NCI-H2029 (cell line): ENCODE measurements at regions not wholly inside any gene's neighbourhood (a gene's known extent, or its start where the extent isn't known, plus 50 kb on each side); places are given as distances from the start of the nearest gene placed in this dataset.

Experiments used
- DNase-seq: peaks from one replicate; lab custom pipeline; 2025; lab: John Stamatoyannopoulos, UW

DNA sequence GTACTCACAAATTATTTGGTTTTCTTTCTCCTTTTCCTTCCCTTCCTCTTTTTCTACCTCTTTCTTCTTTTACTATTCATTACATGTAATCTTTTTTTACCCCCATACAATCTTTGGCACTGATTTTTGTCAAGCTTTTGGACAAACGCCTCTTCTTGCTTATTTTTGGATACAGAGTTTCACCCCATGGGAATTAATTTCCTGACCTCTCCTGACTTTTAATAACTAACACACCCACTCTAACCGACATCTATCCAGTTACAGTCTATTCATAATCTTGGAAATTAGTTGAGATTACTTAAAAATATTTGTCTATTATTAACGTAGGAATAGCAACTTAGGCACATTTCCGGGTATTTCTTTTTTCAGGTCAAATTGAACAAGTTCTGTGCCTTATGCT is 101.2 kb downstream of the HDGFL1 start:
- DNase-seq, result no peak

DNA sequence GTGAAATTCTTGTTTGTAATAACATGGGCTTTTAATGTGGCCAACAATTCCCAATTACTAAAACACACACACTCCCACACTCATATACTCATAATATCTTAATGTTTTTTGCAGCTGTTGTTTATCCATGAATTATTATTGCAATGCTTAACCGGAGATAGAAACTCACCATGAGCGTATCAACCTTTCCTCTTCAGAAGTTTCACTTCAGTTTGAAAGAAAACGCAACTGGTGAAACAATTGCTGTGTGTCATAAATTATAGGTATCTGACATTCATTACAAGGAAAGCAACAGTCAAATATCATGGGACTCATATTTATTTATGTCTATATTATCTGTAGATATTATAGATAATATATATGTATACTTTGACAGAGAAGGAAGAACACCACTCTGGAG is 104.1 kb downstream of the HDGFL1 start:
- DNase-seq, result no peak

- DNase-seq, result no peak
Observed at GRCh38 chr6:22680950-22681349, 111.6 kb downstream of the HDGFL1 start.

- peak; percentile 46 for DNase-seq
Observed at GRCh38 chr6:22681761-22682160, 112.4 kb downstream of the HDGFL1 start.

DNA sequence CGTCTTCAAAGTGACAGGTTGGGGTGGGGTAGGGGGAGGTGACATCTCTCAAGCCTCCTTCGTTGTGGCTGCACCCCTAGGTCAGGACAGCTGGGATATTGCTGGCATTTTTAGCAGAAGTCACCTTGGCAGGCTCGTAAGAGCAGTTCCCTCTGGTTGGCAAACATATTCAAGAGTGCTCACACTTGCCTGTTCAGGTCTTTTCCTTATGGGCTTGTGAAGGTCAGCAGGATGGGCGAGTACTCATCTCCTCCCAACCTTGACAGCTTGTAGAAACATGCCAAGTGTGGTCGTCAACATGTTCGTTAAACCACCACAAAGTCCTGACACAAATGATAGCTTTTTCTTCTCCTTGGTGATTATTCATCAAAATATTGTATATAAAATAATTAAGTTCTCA is 113.6 kb downstream of the HDGFL1 start:
- DNase-seq, result peak; percentile 53

- no peak for DNase-seq
Observed at GRCh38 chr6:22690446-22690845, 121.1 kb downstream of the HDGFL1 start.

GRCh38 chr6:22694092-22694724 is 124.8 kb downstream of the HDGFL1 start:
- no peak for DNase-seq

GRCh38 chr6:22696481-22696880 is 127.1 kb downstream of the HDGFL1 start:
- no peak for DNase-seq

GRCh38 chr6:22697306-22697705 is 127.9 kb downstream of the HDGFL1 start:
- no peak for DNase-seq

GRCh38 chr6:22699151-22699550 is 129.8 kb downstream of the HDGFL1 start:
- no peak for DNase-seq

DNA sequence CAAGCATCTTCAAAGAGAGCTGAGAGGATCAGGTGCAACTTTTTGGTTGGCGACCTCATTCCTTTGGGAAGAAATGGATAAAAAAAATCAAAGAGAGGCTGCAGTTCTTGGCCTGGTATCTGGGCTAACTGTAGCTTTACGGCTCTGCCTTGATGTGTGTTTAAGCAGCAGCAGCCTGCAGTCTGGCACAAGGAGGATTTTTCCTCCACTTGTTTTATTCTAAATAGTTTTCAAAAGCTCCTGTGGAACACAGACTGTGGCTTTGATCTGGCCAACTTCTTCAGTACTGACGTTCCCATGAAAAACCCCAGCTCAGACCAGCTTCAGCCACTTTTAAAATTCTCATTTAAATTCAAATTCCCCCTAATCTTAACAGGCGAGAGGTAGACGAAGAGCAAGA is 137.3 kb downstream of the HDGFL1 start:
- DNase-seq, result no peak

- DNase-seq, result no peak
Observed at GRCh38 chr6:22708469-22708868, 139.1 kb downstream of the HDGFL1 start.

GRCh38 chr6:22709803-22710202 is 140.4 kb downstream of the HDGFL1 start:
- DNase-seq, result no peak

- no peak for DNase-seq
Observed at GRCh38 chr6:22716721-22717120, 147.4 kb downstream of the HDGFL1 start.

DNA sequence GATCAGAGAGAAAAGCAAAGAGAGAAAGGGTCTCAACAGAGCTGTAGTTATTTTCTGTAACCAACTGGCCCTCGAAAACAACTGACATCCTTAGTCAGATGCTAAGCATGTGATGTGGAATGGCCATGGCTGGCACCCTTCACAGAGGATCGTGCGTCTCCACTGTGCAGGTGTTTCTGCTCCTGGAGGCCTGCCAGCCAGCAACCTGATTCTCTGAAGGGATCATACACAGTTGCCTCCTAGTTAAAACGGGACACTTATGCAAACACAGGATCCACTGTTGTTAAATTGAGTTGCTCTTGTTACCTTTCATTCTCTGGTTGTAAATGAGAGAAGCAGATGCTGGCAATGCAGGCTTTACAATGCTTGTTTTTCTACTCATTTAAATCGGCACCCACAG is 148.5 kb downstream of the HDGFL1 start:
- DNase-seq, result peak; percentile 98

DNA sequence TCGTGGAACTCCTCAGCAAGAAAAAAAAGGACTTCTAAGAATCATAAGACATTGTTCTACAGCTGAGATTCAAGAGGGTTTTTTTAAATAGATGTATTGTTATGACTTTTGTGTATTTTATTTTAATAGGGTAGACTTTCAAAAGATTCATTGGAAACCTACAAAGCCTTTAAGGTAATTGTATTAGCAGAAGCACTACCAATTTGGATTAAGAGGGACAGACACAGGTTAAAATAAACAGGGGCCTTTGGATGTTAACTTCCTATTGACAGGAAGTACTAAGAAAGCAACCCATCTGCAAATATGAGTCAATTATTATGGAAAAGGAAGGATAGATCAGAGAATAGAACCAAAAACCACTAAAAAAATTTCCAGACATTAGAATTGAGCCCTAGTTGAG is 153.5 kb downstream of the HDGFL1 start:
- no peak for DNase-seq

DNA sequence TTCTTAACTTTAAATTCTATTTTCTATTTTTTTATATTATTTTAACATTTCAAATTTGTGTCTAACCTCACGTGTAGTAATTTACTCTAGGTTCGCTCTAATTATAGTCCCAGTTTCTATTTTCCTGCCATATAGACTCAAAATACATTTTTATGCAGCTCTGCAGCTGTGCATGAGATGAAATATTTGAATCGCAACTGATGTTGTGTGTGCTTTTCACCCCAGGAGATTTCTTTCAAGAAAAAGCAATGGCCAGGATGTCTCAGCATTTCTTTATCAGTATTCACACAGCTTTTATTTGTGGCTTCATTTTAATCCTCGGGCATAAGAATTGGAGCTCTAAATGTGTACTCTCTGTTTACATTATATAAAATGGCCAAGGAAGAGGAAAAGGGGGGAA is 157.6 kb downstream of the HDGFL1 start:
- DNase-seq, result no peak

DNA sequence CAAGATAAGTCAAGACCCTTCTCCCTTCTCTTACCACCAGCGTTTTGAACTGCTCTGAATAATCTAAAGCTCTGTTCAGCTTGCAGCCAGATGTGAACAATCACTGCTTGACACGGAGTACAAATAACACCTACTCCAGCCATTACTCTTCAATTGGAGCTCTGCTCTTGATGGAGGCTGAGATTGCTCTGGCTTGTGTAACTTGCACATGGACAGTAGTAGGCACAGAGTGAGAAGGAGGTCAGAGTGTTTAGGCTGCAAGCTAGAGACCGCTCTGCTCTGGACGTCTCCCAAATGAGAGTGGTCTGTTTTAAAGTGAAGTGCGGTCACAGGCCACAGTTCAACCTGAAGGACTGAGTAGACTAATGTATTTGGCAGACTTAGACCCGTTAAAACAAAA is 158.3 kb downstream of the HDGFL1 start:
- DNase-seq, result no peak

- no peak for DNase-seq
Observed at GRCh38 chr6:22732176-22732970, 163.0 kb downstream of the HDGFL1 start.

DNA sequence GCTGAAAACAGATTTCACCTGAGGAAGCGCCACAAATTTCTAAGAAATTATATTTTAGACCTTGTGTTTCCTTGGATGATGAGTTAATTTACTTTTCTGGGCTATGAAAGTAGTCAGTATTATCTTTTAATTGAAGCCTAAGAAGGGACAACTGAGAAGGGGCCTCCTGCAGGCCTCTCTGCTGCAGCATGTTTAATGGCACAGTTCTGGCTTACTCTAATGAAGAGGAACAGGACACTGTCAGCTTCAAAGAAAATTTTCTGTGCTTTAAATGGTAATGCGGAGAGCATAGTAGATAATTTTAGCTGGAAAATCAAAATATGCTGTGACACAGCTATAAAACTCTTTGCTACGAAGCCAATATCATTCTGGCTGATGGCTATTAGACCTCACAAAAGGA is 167.4 kb downstream of the HDGFL1 start:
- DNase-seq, result no peak

DNA sequence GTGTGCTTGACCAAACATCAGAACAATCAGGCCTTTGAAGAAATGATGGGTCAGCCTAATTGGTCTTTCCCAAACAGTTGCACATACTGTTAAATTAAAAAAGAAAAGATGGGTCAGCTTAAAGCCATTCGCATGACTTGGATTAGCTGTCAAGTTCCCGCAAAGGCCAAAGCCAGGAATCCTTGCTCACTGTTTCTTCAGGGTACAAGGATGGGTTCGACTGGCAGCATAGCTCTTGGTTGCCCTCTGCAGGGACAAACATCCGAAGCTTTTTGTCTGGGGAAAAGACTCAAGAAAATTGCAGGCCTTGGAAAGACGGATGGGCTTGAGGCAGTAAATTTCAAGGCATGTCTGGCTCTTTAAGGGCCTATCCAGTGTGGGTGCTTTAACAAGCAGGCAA is 168.0 kb downstream of the HDGFL1 start:
- DNase-seq, result no peak

DNA sequence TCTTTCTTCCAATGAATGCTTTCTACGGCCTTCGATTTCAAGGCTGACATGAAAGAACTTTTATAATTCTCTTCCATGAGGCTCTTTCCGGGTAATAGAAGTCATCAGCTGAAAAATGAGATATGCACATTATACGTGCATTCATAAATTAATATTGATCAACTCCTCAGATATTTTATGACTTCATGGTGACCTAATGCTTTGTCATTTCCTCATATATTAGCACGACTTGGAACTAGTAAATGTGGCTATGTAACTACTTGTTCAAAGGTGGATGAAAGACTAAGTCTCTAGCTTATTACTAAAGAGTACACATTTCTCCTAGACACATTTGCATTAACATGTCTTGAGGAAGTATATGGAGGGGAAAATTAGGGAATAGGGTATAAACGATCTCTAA is 168.8 kb downstream of the HDGFL1 start:
- DNase-seq, result no peak

DNA sequence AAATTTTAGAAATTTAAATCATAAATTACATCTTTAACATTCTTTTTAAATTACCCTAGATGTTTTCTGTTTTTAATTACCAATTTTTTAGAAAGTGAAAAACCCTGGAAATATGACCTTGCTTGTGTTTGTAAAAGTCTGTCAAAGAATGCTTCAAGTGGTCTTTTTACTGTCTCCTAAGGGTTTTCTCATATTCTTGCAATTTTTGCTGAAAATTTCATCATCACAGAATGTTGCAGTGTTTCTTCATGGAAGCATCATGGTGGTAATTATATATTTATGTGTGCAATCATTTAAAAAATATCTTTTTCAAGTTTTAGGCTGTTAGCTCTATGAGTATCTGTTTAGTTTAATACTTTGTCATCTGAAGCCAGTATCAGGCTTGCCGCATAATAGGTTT is 178.2 kb downstream of the HDGFL1 start:
- DNase-seq, result no peak

GRCh38 chr6:22748681-22749080 is 179.3 kb downstream of the HDGFL1 start:
- no peak for DNase-seq
